SW 1271 (cell line): ENCODE measurements at regions not wholly inside any gene's neighbourhood (a gene's known extent, or its start where the extent isn't known, plus 50 kb on each side); places are given as distances from the start of the nearest gene placed in this dataset.
"Not testable (repeated sequence)": the region's sequence is repeated elsewhere in the genome, so short reads cannot be mapped to it uniquely, and the experiment has no call there.

Source experiments
- DNase-seq, 2 experiments: peaks; one replicate each; lab custom pipeline; 2025; lab: John Stamatoyannopoulos, UW

- DNase-seq, result no peak
These were observed 532.9 kb upstream of the IL12A start for GRCh38 chr3:159455741-159456181.

DNA sequence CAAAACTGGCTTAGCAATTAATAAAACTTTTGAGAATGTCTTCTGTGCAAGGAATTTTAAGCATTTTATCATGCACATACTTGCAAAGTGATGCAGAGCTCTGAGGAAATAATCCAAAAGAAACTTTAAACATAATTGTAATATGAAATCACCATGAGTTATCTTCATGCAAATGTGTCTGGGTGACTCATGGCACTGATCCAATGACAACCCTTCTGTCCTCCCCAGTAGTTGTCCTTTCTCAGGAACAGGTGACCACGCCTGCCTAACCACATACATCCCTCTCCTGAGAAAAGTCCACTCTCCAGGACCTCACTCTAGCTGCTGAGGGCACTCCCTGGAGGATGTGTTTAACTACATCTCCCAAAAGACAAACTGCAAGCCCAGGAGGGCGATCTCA is 530.6 kb upstream of the IL12A start:
- DNase-seq, result peak; percentile 54 to 76

GRCh38 chr3:159458982-159459381 is 529.7 kb upstream of the IL12A start:
- no peak for DNase-seq

- DNase-seq, result no peak
These were observed 516.0 kb upstream of the IL12A start for GRCh38 chr3:159472611-159473010.

DNA sequence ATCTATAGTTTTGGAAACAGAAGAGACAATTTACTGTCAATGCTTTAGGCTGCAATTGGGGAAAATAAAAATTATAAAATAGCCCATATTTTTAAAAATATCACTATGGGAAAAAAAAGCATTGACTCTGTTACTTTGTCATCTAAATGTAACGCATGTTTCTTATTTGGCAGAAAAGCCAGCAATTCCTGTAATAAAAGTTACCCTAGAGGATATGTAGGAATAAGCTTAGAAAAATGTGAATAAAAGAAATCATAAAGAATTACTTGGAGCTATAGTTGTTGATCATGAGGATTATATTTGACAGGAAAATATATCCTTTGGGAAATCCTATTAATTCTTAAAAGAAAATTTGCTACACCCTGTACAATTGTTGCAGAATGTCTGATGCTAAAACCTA is 515.4 kb upstream of the IL12A start:
- no peak for DNase-seq

GRCh38 chr3:159480046-159480445 is 508.6 kb upstream of the IL12A start:
- DNase-seq, result no peak

DNA sequence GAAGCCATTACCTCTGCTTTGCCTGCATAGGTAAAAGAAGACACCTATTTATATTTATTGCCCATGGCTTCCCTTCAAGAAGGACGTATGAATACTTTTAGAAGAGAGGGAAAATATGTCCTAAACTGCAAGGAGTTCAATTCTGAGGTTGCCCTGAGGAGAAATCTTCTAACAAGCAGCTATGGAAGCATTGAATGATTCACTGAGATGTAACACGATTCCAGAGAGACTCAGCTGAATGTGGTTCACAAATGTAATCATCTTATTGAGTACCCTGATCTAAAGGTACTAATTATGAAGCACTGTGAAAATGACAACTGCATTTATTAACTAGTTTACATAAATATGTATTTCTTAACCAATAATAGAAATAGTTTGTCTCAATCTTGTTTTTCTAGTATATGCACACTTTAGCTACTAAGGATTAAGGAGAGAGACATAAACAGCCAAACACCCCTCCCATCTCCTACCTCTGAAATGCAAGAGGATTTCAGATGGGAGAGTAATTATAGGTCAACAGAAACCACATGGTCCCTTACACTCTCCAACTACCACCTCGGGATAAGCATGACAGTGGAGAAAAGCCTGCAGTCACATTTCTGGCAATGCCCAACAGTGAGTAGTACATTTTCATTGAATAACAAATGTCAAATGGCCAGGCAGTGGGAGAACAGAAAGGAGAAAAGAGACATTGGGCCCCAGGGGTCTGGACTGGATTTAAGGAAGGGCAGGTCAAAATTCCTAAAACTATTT is 506.2 kb upstream of the IL12A start:
- no peak for DNase-seq

GRCh38 chr3:159482994-159483367 is 505.7 kb upstream of the IL12A start:
- no peak for DNase-seq

DNA sequence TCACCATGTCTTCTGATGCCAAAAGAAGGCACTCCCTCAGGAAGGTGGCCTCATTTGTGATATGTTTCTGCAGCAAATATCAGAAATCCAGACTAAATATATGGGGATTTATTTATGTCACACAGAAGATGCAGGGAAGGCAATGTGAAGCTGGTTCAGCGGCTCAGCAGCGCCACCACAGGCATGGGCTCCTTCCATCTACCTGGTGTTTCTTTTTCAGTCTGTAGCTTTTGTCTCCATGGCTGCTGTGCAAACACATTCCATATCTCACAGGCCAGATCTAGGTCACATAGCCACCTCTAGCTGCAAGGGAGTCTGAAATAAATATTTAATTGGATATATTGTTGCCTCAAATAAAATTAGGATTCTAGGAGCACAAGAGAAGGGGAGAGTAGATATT is 502.1 kb upstream of the IL12A start:
- DNase-seq, result peak in 1 of 2 experiments; percentile 27

GRCh38 chr3:159487304-159487703 is 501.3 kb upstream of the IL12A start:
- no peak for DNase-seq

DNA sequence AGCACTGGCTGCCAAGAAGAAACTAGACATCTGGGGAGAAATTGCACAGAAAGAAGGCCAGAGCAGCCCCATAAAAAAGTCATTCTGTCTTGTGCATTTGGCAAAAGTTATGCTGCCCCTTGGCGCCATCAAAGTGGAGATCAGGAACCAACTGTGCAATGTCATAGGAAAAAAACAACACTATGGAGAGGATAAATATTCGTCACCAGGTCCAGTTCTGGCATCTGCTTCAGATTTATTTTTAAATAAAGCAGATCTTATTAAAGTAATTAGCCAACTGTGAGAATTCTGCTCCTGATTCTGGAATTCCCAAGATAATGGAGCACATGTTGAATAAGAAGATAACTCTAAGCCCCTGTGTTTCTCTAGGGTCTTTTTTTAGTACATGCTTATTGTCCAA is 500.0 kb upstream of the IL12A start:
- no peak for DNase-seq

DNA sequence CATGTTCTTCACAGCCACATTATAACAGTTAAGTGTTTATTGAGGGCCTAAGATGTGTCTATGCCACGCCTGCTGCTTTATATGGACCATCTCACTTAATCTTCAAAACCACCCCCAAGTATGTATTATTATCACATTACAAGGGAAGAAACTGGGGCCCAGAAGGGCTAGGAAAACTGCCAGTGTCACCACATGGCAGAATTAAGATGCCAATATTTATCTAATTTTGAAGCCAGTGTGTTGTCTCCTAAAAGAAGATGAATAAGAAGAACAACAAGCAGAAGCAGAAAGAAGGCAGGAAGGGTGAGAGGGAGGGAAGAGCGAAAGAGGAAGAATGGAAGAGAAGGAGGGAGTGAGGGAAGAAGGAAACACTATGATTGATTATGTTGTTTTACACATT is 491.3 kb upstream of the IL12A start:
- DNase-seq, result no peak

DNA sequence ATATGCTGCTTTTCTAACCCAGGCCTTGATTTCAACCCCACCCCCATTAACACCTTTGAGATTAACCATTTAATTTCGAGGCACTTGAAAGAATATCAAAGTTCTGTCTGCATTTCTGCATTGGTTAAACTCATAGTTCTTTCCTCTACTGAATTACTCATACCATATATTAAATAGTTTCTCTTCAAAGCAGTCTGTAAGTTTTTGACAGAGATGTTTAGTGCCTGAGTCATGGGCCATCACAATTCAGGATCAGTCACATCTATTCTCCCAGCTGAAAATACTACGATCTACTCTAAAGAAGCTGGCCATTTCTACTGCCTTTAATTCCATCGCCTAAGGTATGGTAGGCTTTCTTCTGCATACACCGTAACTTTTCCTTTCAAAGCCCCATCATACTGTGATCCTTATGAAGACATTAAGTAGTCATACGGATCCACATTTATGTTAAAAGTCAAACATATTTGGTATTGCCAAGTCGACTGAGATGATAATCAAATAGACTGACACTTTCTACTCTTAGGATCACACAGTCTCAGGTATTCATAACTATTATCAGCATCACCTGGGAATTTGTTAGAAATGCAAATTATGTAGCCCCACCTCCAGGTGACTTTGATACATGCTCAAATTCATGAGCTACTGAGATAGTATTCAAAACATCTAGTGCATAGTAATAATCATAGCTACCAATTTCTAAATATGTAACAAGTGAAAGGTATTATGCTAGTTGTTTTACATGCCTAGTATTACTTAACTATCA is 489.4 kb upstream of the IL12A start:
- no peak for DNase-seq

GRCh38 chr3:159501029-159501428 is 487.6 kb upstream of the IL12A start:
- no peak for DNase-seq

DNA sequence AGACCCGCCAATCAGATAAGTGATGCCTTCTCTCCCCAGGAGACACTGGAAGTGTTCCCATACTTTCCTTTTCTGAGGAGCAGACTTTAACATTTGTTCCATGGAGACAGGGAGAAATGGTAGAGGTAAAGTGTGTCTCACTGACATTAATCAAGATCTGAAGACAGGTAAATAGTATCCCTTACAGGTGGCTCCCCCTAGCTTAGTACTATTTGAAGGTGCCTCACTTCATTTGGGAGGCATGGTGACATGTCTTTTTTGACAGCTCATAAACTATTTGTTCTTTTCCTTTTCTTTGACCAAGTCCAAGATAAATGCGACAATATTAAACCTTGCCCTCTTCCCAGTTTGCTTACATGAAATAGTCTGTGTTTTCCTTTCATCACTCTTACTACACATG is 485.6 kb upstream of the IL12A start:
- no peak for DNase-seq

DNA sequence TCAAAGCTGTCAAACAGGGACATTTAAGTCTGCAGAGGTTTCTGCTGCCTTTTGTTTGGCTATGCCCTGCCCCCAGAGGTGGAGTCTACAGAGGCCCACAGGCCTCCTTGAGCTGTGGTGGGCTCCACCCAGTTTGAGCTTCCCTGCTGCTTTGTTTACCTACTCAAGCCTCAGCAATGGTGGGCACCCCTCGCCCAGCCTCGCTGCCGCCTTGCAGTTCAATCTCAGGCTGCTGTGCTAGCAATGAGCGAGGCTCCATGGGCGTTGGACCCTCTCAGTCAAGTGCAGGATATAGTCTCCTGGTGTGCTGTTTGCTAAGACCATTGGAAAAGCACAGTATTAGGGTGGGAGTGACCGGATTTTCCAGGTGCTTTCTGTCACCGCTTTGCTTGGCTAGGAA is 477.6 kb upstream of the IL12A start:
- DNase-seq, result not testable (repeated sequence)

GRCh38 chr3:159513444-159513843 is 475.2 kb upstream of the IL12A start:
- no peak for DNase-seq

DNA sequence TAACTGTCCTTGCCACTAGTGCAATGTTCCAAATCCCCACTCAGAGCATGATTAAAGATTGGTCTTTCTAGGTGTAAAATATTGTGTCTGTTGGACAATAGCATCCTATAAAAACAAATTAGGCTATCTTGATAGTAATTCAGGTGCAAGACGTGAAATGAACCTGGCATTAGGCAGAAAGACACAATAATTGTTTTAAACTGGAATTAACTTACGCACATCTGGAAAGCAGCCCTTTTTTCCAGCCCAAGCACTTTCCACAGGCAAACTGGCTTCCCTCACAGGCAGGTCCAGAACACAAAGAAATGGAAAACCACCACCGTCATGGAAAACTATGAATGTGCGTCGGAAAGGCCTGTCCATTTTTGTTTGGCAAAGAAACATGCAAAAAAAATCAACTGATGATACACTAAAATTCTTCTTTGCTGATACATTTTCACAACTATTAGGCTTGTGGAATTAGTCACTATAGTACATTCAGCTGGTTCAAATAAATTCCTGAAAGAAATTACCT is 474.7 kb upstream of the IL12A start:
- DNase-seq, result no peak

DNA sequence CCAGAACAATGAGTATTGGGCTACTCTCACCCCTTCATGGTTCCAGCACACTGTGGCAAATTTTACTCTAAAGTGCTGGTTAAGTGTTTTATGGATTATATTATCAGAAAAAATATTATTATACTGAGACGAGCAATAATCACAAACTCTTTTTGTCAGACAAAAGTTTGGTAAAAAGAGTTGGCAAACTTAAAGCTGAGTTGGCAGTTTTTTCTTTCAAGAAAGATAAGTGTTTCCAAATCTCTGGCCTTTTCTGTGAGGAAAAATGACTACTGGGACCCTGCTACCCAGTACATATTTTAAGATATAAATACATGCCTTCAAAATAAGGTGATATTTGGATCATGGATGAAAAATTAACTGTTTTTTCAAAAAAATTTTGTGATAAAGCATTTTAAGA is 471.5 kb upstream of the IL12A start:
- DNase-seq, result no peak

DNA sequence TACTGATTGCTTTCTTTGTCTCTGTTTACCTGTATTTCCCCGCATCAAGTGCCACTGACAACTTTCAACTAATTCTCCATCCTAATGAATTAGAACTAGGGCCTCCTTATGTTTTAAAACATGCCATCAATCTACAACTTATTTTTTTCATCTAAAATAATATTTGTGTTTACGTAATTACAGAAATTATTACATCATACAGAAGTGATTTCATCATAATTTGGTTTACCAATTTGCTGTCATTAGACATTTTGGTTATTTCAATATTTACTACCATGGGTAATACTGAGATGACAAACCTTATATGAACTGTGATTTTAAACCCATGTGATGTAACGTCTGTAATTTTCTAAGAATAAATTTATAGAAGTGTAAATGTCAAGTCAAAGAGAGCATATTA is 468.0 kb upstream of the IL12A start:
- no peak for DNase-seq

DNA sequence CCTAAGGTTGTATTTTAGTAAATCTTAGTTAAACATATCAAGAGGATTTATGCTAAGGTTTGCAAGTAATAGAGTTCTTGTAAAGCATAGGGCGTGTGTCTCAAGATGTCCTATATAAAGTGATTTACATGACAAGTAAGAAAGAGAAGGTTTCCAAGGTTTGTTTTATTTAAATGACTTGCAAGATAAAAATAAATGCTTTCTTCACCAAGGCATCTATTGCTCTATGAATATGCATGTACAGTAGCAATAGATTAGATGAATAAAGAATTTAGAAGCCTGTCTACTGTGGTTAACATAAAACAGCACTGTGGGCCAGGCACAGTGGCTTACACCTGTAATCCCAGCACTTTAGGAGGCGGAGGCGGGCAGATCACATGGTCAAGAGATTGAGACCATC is 466.4 kb upstream of the IL12A start:
- no peak for DNase-seq

- no peak for DNase-seq
These were observed 460.3 kb upstream of the IL12A start for GRCh38 chr3:159528251-159528895.

DNA sequence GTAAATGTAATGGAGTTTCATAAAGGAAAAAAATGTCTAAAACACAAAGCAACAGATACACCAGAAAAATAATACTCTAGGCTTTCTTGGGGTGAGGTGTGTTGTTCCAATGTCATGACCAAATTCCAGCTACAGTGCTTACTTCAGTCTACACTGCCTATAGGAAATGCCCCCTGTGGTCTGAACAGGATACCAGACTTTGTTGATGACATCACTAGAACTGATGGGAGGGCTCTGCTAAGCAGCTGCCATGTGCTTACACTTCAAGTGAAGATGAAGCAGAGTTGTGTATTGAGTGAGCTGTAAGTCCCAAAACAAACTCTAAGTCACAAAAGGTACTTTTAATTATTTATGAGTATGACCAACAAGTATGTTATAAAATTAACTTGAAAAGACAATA is 456.1 kb upstream of the IL12A start:
- no peak for DNase-seq
